B cell (primary cell): ENCODE measurements at regions not wholly inside any gene's neighbourhood (a gene's known extent, or its start where the extent isn't known, plus 50 kb on each side); places are given as distances from the start of the nearest gene placed in this dataset.

Experiments
- ATAC-seq: fragments of 200-7000 bp; cut with Tn5 transposase; one replicate; pipeline ENCODE4 v1.10.0; 2021; ENCODE audit warnings: low read depth, mild to moderate bottlenecking, moderate number of reproducible peaks, moderate library complexity
- CTCF ChIA-PET: fragments of 350-600 bp; sonication (Branson Sonifier 250); formaldehyde crosslinking; loops from one replicate; lab custom pipeline; 2021; ENCODE audit warnings: antibody characterized with exemption, inconsistent platforms; lab: Charles Lee
- POLR2A ChIA-PET: fragments of 350-600 bp; sonication (Branson Sonifier 250); formaldehyde crosslinking; loops from one replicate; lab custom pipeline; 2021; ENCODE audit warnings: antibody characterized with exemption; lab: Charles Lee
- DNase-seq: peaks from one replicate; pipeline ENCODE4 v3.0.0; 2013
- H2AFZ ChIP-seq: 2 replicates; pipeline ENCODE4 v1.6.1; 2012; ENCODE audit warnings: mild to moderate bottlenecking, low read depth, low read length; ENCODE audit not compliant: insufficient read depth, poor library complexity, severe bottlenecking
- H3K27ac ChIP-seq, 2 donors: 1 replicate in 1 of 2; 2 replicates in 1 of 2; pipeline ENCODE4 v1.5.1; 2012 to 2013; ENCODE audit warnings: low read length in 2 of 2, mild to moderate bottlenecking in 2 of 2, moderate library complexity in 1 of 2
- H3K27me3 ChIP-seq, 4 experiments: fragments of 200-600 bp in 1 of 4; sonication (generic) in 1 of 4; replicated peaks in 1 of 4; 1 replicate in 2 of 4; 2 replicates in 2 of 4; pipeline versions ENCODE4 v1.6.1 to v1.7.0; 2013 to 2016; ENCODE audit warnings: low read length in 3 of 4, mild to moderate bottlenecking in 2 of 4, mixed read lengths in 1 of 4, moderate library complexity in 1 of 4; ENCODE audit not compliant: insufficient read depth in 4 of 4, control insufficient read depth in 3 of 4; ENCODE audit errors: control extremely low read depth in 1 of 4
- H3K36me3 ChIP-seq, 2 experiments: replicated peaks in 1 of 2; 1 replicate in 1 of 2; 2 replicates in 1 of 2; pipeline versions ENCODE4 v1.6.1 to v1.7.1; 2013; ENCODE audit warnings: low read length in 1 of 2; ENCODE audit not compliant: insufficient read depth in 2 of 2, control insufficient read depth in 1 of 2; ENCODE audit errors: control extremely low read depth in 1 of 2, extremely low read depth in 1 of 2
- H3K4me1 ChIP-seq, 2 donors: fragments of 200-600 bp in 1 of 2; sonication (generic) in 1 of 2; 1 replicate in 1 of 2; 2 replicates in 1 of 2; pipeline versions ENCODE4 v1.5.1 to v1.6.1; 2013 to 2017; ENCODE audit warnings: low read length in 2 of 2; ENCODE audit not compliant: control insufficient read depth in 2 of 2, insufficient read depth in 2 of 2
- H3K4me2 ChIP-seq: replicated peaks from 2 replicates; pipeline ENCODE3; 2012; ENCODE audit warnings: mild to moderate bottlenecking, low read depth, low read length; ENCODE audit not compliant: poor library complexity, severe bottlenecking
- H3K4me3 ChIP-seq, 5 experiments: fragments of 200-600 bp in 1 of 5; sonication (generic) in 1 of 5; 1 replicate in 3 of 5; 2 replicates in 2 of 5; pipeline versions ENCODE4 v1.5.1 to v1.7.0; 2011 to 2016; ENCODE audit warnings: low read length in 4 of 5, mild to moderate bottlenecking in 4 of 5, low read depth in 2 of 5, control low read depth in 1 of 5, moderate library complexity in 1 of 5; ENCODE audit not compliant: insufficient read depth in 1 of 5; ENCODE audit errors: control extremely low read depth in 1 of 5, extremely low read depth in 1 of 5
- H3K79me2 ChIP-seq: fragments of 200-600 bp; sonication (generic); one replicate; pipeline ENCODE4 v1.6.0; 2016; ENCODE audit warnings: low read length; ENCODE audit not compliant: control insufficient read depth, insufficient read depth
- H3K9ac ChIP-seq: fragments of 200-600 bp; sonication (generic); 2 replicates; pipeline ENCODE4 v1.6.1; 2017; ENCODE audit warnings: mild to moderate bottlenecking, low read length, moderate library complexity
- H3K9me3 ChIP-seq, 3 donors: one replicate each; pipeline versions ENCODE4 v1.6.1 to v1.7.1; 2013; ENCODE audit warnings: low read length in 2 of 3; ENCODE audit not compliant: control insufficient read depth in 2 of 3, insufficient read depth in 1 of 3; ENCODE audit errors: control extremely low read depth in 1 of 3
- H4K20me1 ChIP-seq: 2 replicates; pipeline ENCODE4 v1.6.0; 2012; ENCODE audit warnings: mild to moderate bottlenecking, low read length; ENCODE audit not compliant: insufficient read depth, control insufficient read depth, poor library complexity, severe bottlenecking
- H3K27ac Mint-ChIP-seq: one replicate; pipeline ENCODE4 v1.8.0; 2021; ENCODE audit warnings: mixed read lengths
- H3K27me3 Mint-ChIP-seq: one replicate; pipeline ENCODE4 v1.8.0; 2021; ENCODE audit warnings: mixed read lengths
- H3K4me1 Mint-ChIP-seq: one replicate; pipeline ENCODE4 v1.8.0; 2021; ENCODE audit warnings: mixed read lengths
- H3K4me3 Mint-ChIP-seq: one replicate; pipeline ENCODE4 v1.8.0; 2021; ENCODE audit warnings: mixed read lengths
- H3K9me3 Mint-ChIP-seq: one replicate; pipeline ENCODE4 v1.8.0; 2022; ENCODE audit warnings: mixed read lengths; ENCODE audit not compliant: insufficient read depth
- CTCF ChIP-seq: fragments of 200-600 bp; IDR thresholded peaks from one replicate; pipeline ENCODE4 v1.8.0; 2022; ENCODE audit warnings: antibody characterized with exemption, mild to moderate bottlenecking
- EZH2 ChIP-seq: IDR thresholded peaks from 2 replicates; pipeline ENCODE4 v1.6.1; 2012; ENCODE audit warnings: borderline replicate concordance, low read depth, mild to moderate bottlenecking, moderate library complexity, low read length; ENCODE audit not compliant: insufficient read depth, poor library complexity, severe bottlenecking
- WGBS: methylation state at CpG from one replicate; pipeline ENCODE4 v1.1.5; 2013; ENCODE audit warnings: missing lambda C conversion rate; ENCODE audit not compliant: insufficient coverage; 5-methylcytosine and 5-hydroxymethylcytosine counted together
- intact Hi-C: fragments of 100-400 bp; cut with micrococcal nuclease; formaldehyde crosslinking; loops from one replicate; pipeline ENCODE4 v1.10.0; 2022

- no peak overlapping the region for H2AFZ ChIP-seq
- CTCF ChIA-PET = no interaction called here
- H4K20me1 ChIP-seq = no peaks in the 10 kb centered on the region
- H3K27me3 Mint-ChIP-seq = no peaks in the 10 kb centered on the region
- H3K9me3 ChIP-seq = no peaks in the 10 kb centered on the region
- POLR2A ChIA-PET = no interaction called here
- H3K4me3 Mint-ChIP-seq = no peak overlapping the region
- H3K4me2 ChIP-seq = no peak overlapping the region
- H3K27ac Mint-ChIP-seq = no peak overlapping the region
- H3K27ac ChIP-seq = no peak overlapping the region
- no peaks in the 10 kb centered on the region for H3K27me3 ChIP-seq
- ATAC-seq (no peak), DNase-seq (no peak)
- intact Hi-C loops = no loop called here
- H3K4me1 Mint-ChIP-seq = peaks cover 2% of the 10 kb centered on the region
- H3K9ac ChIP-seq = no peak overlapping the region
- H3K79me2 ChIP-seq = no peaks in the 10 kb centered on the region
- no peak for TF ChIP-seq EZH2
- TF ChIP-seq CTCF = no peak
- no peak overlapping the region for H3K4me3 ChIP-seq
- no peaks in the 10 kb centered on the region for H3K4me1 ChIP-seq
- WGBS = 93% methylated on average over 1 of the region's 3 CpGs
- H3K36me3 ChIP-seq = no peaks in the 10 kb centered on the region
- no peaks in the 10 kb centered on the region for H3K9me3 Mint-ChIP-seq
Measured at GRCh38 chr9:79801459-79801858, 229.7 kb downstream of the TLE4 start.

GRCh38 chr9:79800578-79800977 lies 228.8 kb downstream of the TLE4 start:
- no peaks in the 10 kb centered on the region for H4K20me1 ChIP-seq
- CTCF ChIA-PET = no interaction called here
- H3K79me2 ChIP-seq = no peaks in the 10 kb centered on the region
- 83% methylated on average over 1 of the region's 1 CpG for WGBS
- H3K27me3 ChIP-seq = no peaks in the 10 kb centered on the region
- H3K9ac ChIP-seq = no peak overlapping the region
- no peak overlapping the region for H3K27ac ChIP-seq
- no peaks in the 10 kb centered on the region for H3K4me1 Mint-ChIP-seq
- TF ChIP-seq CTCF (no peak), EZH2 (no peak)
- no peaks in the 10 kb centered on the region for H3K9me3 ChIP-seq
- no peaks in the 10 kb centered on the region for H3K36me3 ChIP-seq
- POLR2A ChIA-PET = no interaction called here
- no peak overlapping the region for H3K4me3 ChIP-seq
- DNase-seq (no peak), ATAC-seq (no peak)
- H3K4me3 Mint-ChIP-seq = no peak overlapping the region
- intact Hi-C loops = no loop called here
- no peak overlapping the region for H3K4me2 ChIP-seq
- no peaks in the 10 kb centered on the region for H3K27me3 Mint-ChIP-seq
- no peak overlapping the region for H2AFZ ChIP-seq
- no peak overlapping the region for H3K27ac Mint-ChIP-seq
- H3K9me3 Mint-ChIP-seq = no peaks in the 10 kb centered on the region
- no peaks in the 10 kb centered on the region for H3K4me1 ChIP-seq
